KMS-11 (cell line): ENCODE measurements at regions not wholly inside any gene's neighbourhood (a gene's known extent, or its start where the extent isn't known, plus 50 kb on each side); places are given as distances from the start of the nearest gene placed in this dataset.

ENCODE experiments used
- H2AFZ ChIP-seq: fragments of 200-600 bp; sonication (generic); 2 replicates; pipeline ENCODE4 v1.6.1; 2016; ENCODE audit warnings: antibody characterized with exemption, mixed run types, low read depth
- H3K27ac ChIP-seq: fragments of 200-600 bp; sonication (generic); 2 replicates; pipeline ENCODE4 v1.6.1; 2016; ENCODE audit warnings: mild to moderate bottlenecking, mixed run types
- H3K27me3 ChIP-seq: fragments of 200-600 bp; sonication (generic); 2 replicates; pipeline ENCODE4 v1.6.1; 2017; ENCODE audit warnings: mild to moderate bottlenecking, low read depth, mixed run types, moderate library complexity; ENCODE audit not compliant: insufficient read depth
- H3K36me3 ChIP-seq: fragments of 200-600 bp; sonication (generic); 2 replicates; pipeline ENCODE4 v1.6.1; 2017; ENCODE audit warnings: mild to moderate bottlenecking, mixed run types; ENCODE audit not compliant: insufficient read depth
- H3K4me1 ChIP-seq: fragments of 200-600 bp; sonication (generic); 2 replicates; pipeline ENCODE4 v1.6.1; 2016; ENCODE audit warnings: mild to moderate bottlenecking, low read depth, mixed run types; ENCODE audit not compliant: poor library complexity, severe bottlenecking
- H3K4me2 ChIP-seq: fragments of 200-600 bp; sonication (generic); 2 replicates; pipeline ENCODE4 v1.7.0; 2016; ENCODE audit warnings: mild to moderate bottlenecking, mixed run types
- H3K4me3 ChIP-seq: fragments of 200-600 bp; sonication (generic); IDR thresholded peaks from 2 replicates; pipeline ENCODE4 v1.6.1; 2017; ENCODE audit warnings: low read depth, low read length, mixed read lengths; ENCODE audit not compliant: insufficient read depth
- H3K79me2 ChIP-seq: fragments of 200-600 bp; sonication (generic); 2 replicates; pipeline ENCODE4 v1.6.1; 2016; ENCODE audit warnings: low read depth, mixed run types; ENCODE audit not compliant: insufficient read depth
- H3K9ac ChIP-seq: fragments of 200-600 bp; sonication (generic); 2 replicates; pipeline ENCODE4 v1.6.1; 2016; ENCODE audit warnings: mild to moderate bottlenecking, mixed run types
- H4K20me1 ChIP-seq: fragments of 200-600 bp; sonication (generic); 2 replicates; pipeline ENCODE4 v1.6.1; 2016; ENCODE audit warnings: mild to moderate bottlenecking, mixed run types; ENCODE audit not compliant: insufficient read depth
- CTCF ChIP-seq: fragments of 200-600 bp; sonication (generic); conservative IDR thresholded peaks from 2 replicates; pipeline ENCODE4 v1.6.1; 2017; ENCODE audit warnings: low read depth, mild to moderate bottlenecking, antibody characterized with exemption, low read length, moderate library complexity, mixed read lengths

GRCh38 chr12:90091809-90092208 is 383.2 kb upstream of the ATP2B1 start:
- no peaks in the 10 kb centered on the region for H3K36me3 ChIP-seq
- no peaks in the 10 kb centered on the region for H3K4me1 ChIP-seq
- no peak overlapping the region for H2AFZ ChIP-seq
- no peaks in the 10 kb centered on the region for H3K79me2 ChIP-seq
- no peak for TF ChIP-seq CTCF
- H3K4me2 ChIP-seq, result no peak overlapping the region
- H3K4me3 ChIP-seq, result no peak overlapping the region
- no peaks in the 10 kb centered on the region for H3K27me3 ChIP-seq
- no peak overlapping the region for H3K27ac ChIP-seq
- no peaks in the 10 kb centered on the region for H4K20me1 ChIP-seq
- H3K9ac ChIP-seq, result no peak overlapping the region

GRCh38 chr12:90090929-90091651 is 382.5 kb upstream of the ATP2B1 start:
- no peak overlapping the region for H3K4me3 ChIP-seq
- no peaks in the 10 kb centered on the region for H4K20me1 ChIP-seq
- no peaks in the 10 kb centered on the region for H3K27me3 ChIP-seq
- H3K9ac ChIP-seq, result no peak overlapping the region
- H2AFZ ChIP-seq, result no peak overlapping the region
- H3K4me1 ChIP-seq, result no peaks in the 10 kb centered on the region
- no peak overlapping the region for H3K4me2 ChIP-seq
- no peak overlapping the region for H3K27ac ChIP-seq
- no peaks in the 10 kb centered on the region for H3K79me2 ChIP-seq
- H3K36me3 ChIP-seq, result no peaks in the 10 kb centered on the region
- no peak for TF ChIP-seq CTCF

GRCh38 chr12:90086281-90086680 is 377.6 kb upstream of the ATP2B1 start:
- no peak overlapping the region for H3K4me2 ChIP-seq
- no peaks in the 10 kb centered on the region for H3K79me2 ChIP-seq
- H3K36me3 ChIP-seq, result no peaks in the 10 kb centered on the region
- H4K20me1 ChIP-seq, result no peaks in the 10 kb centered on the region
- no peaks in the 10 kb centered on the region for H3K4me1 ChIP-seq
- H2AFZ ChIP-seq, result no peak overlapping the region
- no peak overlapping the region for H3K4me3 ChIP-seq
- no peak overlapping the region for H3K27ac ChIP-seq
- H3K27me3 ChIP-seq, result no peaks in the 10 kb centered on the region
- H3K9ac ChIP-seq, result no peak overlapping the region
- TF ChIP-seq CTCF, result no peak

GRCh38 chr12:90085494-90086274 is 377.0 kb upstream of the ATP2B1 start:
- no peak overlapping the region for H3K27ac ChIP-seq
- H3K4me2 ChIP-seq, result no peak overlapping the region
- no peak overlapping the region for H2AFZ ChIP-seq
- H3K4me1 ChIP-seq, result no peaks in the 10 kb centered on the region
- no peaks in the 10 kb centered on the region for H4K20me1 ChIP-seq
- H3K9ac ChIP-seq, result no peak overlapping the region
- no peaks in the 10 kb centered on the region for H3K79me2 ChIP-seq
- no peaks in the 10 kb centered on the region for H3K27me3 ChIP-seq
- H3K4me3 ChIP-seq, result no peak overlapping the region
- H3K36me3 ChIP-seq, result no peaks in the 10 kb centered on the region
- TF ChIP-seq CTCF, result no peak
